ENCODE measurements at regions not wholly inside any gene's neighbourhood (a gene's known extent, or its start where the extent isn't known, plus 50 kb on each side); places are given as distances from the start of the nearest gene placed in this dataset.

GRCh38 chrX:142804085-142804484 lies 221.6 kb upstream of the SPANXN4 start:
- Mint-ChIP-seq H3K27ac (no peak overlapping the region), H3K9me3 (peaks cover 41% of the 10 kb centered on the region), H3K4me3 (no peak overlapping the region), H3K4me1 (no peaks in the 10 kb centered on the region), H3K36me3 (peaks cover 22% of the 10 kb centered on the region), H3K27me3 (ENCODE audit: low read depth) (no peaks in the 10 kb centered on the region)
- ATAC-seq (no peak; the same call in 1 of the 2 replicates), DNase-seq (ENCODE audit: low spot score) (no peak)
- CTCF ChIA-PET = interaction anchor here (0.6 kb wide), 1 partner anchor 49 kb away, joined by 3 read pairs; no protein-coding TSS in a partner anchor
- POLR2A ChIA-PET = no interaction called here
- TF ChIP-seq ESRRA (CRISPR knock-in tag; IDR thresholded peaks at IDR 0.05; ENCODE audit: borderline replicate concordance) (no peak), ZNF425 (CRISPR knock-in tag; conservative IDR thresholded peaks at IDR 0.05) (no peak), ZNF532 (CRISPR knock-in tag; IDR thresholded peaks at IDR 0.05; ENCODE audit: borderline replicate concordance) (no peak), TEAD4 (CRISPR knock-in tag; IDR thresholded peaks at IDR 0.05) (no peak), ZNF396 (CRISPR knock-in tag; IDR thresholded peaks at IDR 0.05; ENCODE audit: borderline replicate concordance) (no peak)
- TF ChIP-seq, protein P1, sequence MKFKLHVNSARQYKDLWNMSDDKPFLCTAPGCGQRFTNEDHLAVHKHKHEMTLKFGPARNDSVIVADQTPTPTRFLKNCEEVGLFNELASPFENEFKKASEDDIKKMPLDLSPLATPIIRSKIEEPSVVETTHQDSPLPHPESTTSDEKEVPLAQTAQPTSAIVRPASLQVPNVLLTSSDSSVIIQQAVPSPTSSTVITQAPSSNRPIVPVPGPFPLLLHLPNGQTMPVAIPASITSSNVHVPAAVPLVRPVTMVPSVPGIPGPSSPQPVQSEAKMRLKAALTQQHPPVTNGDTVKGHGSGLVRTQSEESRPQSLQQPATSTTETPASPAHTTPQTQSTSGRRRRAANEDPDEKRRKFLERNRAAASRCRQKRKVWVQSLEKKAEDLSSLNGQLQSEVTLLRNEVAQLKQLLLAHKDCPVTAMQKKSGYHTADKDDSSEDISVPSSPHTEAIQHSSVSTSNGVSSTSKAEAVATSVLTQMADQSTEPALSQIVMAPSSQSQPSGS (CRISPR knock-in tag; IDR thresholded peaks at IDR 0.05; ENCODE audit: borderline replicate concordance, low read depth) = no peak

DNA sequence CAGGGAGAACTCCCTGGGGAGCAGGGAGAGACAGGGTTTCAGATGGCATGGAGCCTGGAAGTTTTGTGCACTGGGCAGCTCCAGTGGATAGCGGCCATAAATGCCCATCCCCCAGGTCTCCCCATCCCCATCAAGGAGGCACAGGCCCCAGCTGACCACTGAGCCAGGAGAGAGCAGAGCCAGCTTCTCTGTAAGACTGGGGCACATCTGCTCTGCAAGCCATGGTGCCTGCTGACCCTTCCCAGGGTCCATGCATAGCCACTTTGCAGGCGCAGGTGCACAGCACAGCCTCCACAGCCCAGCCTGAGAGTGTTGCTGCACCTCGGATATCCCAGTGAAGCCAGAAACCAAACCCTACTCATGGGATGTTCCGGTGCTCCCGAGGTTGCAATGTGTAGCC lies 206.3 kb upstream of the SPANXN4 start:
- Mint-ChIP-seq H3K4me1 (no peaks in the 10 kb centered on the region), H3K36me3 (peaks cover 34% of the 10 kb centered on the region), H3K9me3 (peaks cover 48% of the 10 kb centered on the region), H3K27me3 (ENCODE audit: low read depth) (no peaks in the 10 kb centered on the region; the same call in 1 of the 2 replicates), H3K4me3 (no peak overlapping the region), H3K27ac (no peak overlapping the region)
- ChIA-PET POLR2A (no interaction called here), CTCF (no interaction called here)
- ATAC-seq (no peak), DNase-seq (ENCODE audit: low spot score) (no peak)
- TF ChIP-seq CBFB (CRISPR knock-in tag; IDR thresholded peaks at IDR 0.05; ENCODE audit: low read depth) = no peak
- TF ChIP-seq FOXP4 (CRISPR knock-in tag; IDR thresholded peaks at IDR 0.05) = no peak
- no peak for TF ChIP-seq ZNF532 (CRISPR knock-in tag; IDR thresholded peaks at IDR 0.05; ENCODE audit: borderline replicate concordance)
- TF ChIP-seq JAZF1 (CRISPR knock-in tag; IDR thresholded peaks at IDR 0.05) = no peak
- no peak for TF ChIP-seq NFATC4 (CRISPR knock-in tag; IDR thresholded peaks at IDR 0.05)
- no peak for TF ChIP-seq ZNF671 (CRISPR knock-in tag; IDR thresholded peaks at IDR 0.05)
- no peak for TF ChIP-seq FOXK1 (CRISPR knock-in tag; IDR thresholded peaks at IDR 0.05)
- TF ChIP-seq, protein P2, sequence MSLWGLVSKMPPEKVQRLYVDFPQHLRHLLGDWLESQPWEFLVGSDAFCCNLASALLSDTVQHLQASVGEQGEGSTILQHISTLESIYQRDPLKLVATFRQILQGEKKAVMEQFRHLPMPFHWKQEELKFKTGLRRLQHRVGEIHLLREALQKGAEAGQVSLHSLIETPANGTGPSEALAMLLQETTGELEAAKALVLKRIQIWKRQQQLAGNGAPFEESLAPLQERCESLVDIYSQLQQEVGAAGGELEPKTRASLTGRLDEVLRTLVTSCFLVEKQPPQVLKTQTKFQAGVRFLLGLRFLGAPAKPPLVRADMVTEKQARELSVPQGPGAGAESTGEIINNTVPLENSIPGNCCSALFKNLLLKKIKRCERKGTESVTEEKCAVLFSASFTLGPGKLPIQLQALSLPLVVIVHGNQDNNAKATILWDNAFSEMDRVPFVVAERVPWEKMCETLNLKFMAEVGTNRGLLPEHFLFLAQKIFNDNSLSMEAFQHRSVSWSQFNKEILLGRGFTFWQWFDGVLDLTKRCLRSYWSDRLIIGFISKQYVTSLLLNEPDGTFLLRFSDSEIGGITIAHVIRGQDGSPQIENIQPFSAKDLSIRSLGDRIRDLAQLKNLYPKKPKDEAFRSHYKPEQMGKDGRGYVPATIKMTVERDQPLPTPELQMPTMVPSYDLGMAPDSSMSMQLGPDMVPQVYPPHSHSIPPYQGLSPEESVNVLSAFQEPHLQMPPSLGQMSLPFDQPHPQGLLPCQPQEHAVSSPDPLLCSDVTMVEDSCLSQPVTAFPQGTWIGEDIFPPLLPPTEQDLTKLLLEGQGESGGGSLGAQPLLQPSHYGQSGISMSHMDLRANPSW (CRISPR knock-in tag; conservative IDR thresholded peaks at IDR 0.05; ENCODE audit: low read depth) = no peak
- TF ChIP-seq RORB (CRISPR knock-in tag; IDR thresholded peaks at IDR 0.05) = no peak
- TF ChIP-seq ZNF423 (CRISPR knock-in tag; IDR thresholded peaks at IDR 0.05) = no peak
- no peak for TF ChIP-seq ZNF416 (CRISPR knock-in tag; IDR thresholded peaks at IDR 0.05)
